ENCODE measurements at regions not wholly inside any gene's neighbourhood (a gene's known extent, or its start where the extent isn't known, plus 50 kb on each side); places are given as distances from the start of the nearest gene placed in this dataset.

DNA sequence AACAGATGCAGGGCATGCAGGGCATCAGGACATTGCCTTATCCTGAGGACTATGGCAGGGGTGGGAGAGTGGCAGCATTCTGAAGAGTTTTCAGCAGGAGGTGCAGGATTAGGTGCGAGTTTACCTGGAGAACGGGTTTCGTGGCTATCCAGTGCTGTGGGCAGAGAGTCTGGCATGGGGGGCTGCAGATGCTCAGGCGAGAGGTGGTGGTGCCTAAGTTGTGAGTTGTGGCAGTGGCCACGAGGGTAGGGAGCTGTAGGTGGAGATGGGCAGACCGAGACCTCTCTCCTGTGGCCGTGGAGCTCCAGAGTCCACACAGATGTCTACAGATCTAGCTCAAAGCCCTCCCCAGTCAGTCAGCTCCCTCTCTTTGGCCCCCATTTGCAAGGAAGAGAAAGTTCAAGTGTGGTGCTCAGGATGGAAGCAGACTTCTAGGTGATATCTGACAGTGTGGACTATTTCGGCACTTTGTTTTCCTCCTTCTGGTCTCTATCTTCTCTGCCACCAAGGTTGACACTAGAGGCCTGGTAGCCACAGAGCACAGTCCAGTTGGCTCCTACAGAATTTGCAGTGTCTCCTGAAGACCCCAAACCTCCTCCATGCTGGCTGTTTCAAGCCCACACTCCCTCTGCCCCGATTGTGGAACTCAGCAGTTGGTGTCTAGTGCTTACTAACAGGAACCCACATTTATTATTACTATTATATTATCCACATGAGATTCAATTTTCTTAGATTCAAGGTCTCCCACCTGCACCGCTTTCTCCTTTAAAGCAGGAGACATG is 955.7 kb upstream of the ZNF722 start:
- DNase-seq (ENCODE audit: extremely low spot score): no peak
- no peak for TF ChIP-seq CTCF (IDR thresholded peaks at IDR 0.05; ENCODE audit: control extremely low read depth, extremely low read depth, low read depth, missing control alignments)
- ChIA-PET CTCF (no interaction called here), POLR2A (no interaction called here)

DNA sequence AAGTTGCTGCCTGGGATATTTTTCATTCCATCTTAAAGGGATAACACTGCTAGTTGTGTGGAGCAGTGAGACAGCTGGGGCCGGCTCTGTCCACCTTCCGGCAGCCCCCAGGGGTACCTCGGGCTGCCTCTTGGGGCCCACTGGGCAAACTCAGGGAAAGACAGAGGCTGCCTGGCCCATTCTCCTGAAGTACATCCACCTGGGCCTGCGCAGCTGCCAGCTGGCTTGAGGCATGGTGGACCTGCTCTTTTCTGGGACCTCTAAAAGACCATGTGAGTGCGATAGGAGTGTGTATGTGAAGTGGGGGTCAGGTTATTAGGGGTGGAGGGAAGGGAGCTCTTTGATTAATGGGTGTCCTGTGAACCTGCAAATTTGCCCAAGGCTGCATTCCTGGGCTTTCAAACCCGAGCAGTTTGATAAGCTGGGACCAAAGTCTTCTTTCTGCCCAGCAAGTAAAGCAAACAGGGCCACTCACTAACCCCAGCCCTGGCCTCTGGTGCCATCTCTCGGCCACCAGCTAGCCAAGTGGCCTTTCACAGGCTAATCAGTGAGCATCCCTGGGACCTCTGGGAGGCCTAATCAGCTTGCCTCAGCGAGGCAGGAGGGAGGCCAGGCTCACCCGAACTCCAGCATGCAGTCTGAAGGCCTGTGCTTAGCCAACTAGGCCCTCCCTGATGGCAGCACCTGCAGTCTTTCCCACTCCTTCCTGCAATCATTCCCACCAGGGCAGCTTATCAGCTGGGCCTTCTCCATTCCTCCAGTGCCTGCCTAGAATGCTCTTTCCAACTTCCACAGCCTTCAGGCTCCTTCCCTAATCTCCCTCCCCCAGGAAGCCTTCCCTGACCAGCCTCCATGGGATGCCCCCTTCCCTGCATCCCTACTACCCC is 954.7 kb upstream of the ZNF722 start:
- TF ChIP-seq CTCF (IDR thresholded peaks at IDR 0.05; ENCODE audit: control extremely low read depth, extremely low read depth, low read depth, missing control alignments): no peak
- DNase-seq (ENCODE audit: extremely low spot score): no peak
- POLR2A ChIA-PET: no interaction called here
- CTCF ChIA-PET: no interaction called here

- no peak for DNase-seq (ENCODE audit: extremely low spot score)
- ChIA-PET POLR2A (no interaction called here), CTCF (no interaction called here)
- no peak for TF ChIP-seq CTCF (IDR thresholded peaks at IDR 0.05; ENCODE audit: control extremely low read depth, extremely low read depth, low read depth, missing control alignments)
Observed at GRCh38 chr7:63044721-63045120, 953.9 kb upstream of the ZNF722 start.

- CTCF ChIA-PET: no interaction called here
- POLR2A ChIA-PET: no interaction called here
- DNase-seq (ENCODE audit: extremely low spot score): no peak
- no peak for TF ChIP-seq CTCF (IDR thresholded peaks at IDR 0.05; ENCODE audit: control extremely low read depth, extremely low read depth, low read depth, missing control alignments)
Observed at GRCh38 chr7:63045575-63045974, 953.1 kb upstream of the ZNF722 start.

DNA sequence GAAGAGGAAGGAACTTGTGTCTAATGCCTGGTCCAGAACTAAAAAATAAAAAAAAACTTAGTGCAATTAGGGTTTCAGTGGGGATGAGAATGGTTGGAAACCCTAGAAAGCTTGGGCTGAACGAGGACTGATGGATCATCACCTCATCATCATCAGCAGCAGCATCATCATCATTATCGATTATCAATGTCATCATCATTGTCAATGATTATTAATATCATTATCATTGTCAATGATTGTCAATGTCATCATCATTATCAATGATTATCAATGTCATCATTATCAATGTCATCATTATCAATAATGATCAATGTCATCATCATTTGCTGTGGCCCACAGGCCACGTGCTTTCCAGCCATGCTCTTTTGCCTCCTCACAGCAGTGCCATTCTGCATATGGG is 952.0 kb upstream of the ZNF722 start:
- no peak for TF ChIP-seq CTCF (IDR thresholded peaks at IDR 0.05; ENCODE audit: control extremely low read depth, extremely low read depth, low read depth, missing control alignments)
- ChIA-PET CTCF (no interaction called here), POLR2A (no interaction called here)
- DNase-seq (ENCODE audit: extremely low spot score): no peak

- POLR2A ChIA-PET: no interaction called here
Observed at GRCh38 chr7:63047061-63047460, 951.6 kb upstream of the ZNF722 start.

More at GRCh38 chr7:63047061-63047460, 951.6 kb upstream of the ZNF722 start:
- no peak for TF ChIP-seq CTCF (IDR thresholded peaks at IDR 0.05; ENCODE audit: control extremely low read depth, extremely low read depth, low read depth, missing control alignments)
- CTCF ChIA-PET: no interaction called here
- no peak for DNase-seq (ENCODE audit: extremely low spot score)

Data from GM10248 (cell line).